SU-DHL-6 (cell line): ENCODE measurements at regions not wholly inside any gene's neighbourhood (a gene's known extent, or its start where the extent isn't known, plus 50 kb on each side); places are given as distances from the start of the nearest gene placed in this dataset.

Experiments
- H2AFZ ChIP-seq: fragments of 200-600 bp; sonication (generic); 2 replicates; pipeline ENCODE4 v1.6.1; 2014; ENCODE audit warnings: low read depth, mild to moderate bottlenecking, moderate library complexity, mixed read lengths, antibody characterized with exemption, low read length; ENCODE audit not compliant: severe bottlenecking
- H3F3A ChIP-seq: fragments of 200-600 bp; shearing (Covaris generic); 2 replicates; pipeline ENCODE4 v1.6.0; 2016; ENCODE audit warnings: antibody characterized with exemption, mild to moderate bottlenecking; ENCODE audit not compliant: insufficient read depth
- H3K27ac ChIP-seq: fragments of 200-600 bp; sonication (generic); 2 replicates; pipeline ENCODE4 v1.5.1; 2016; ENCODE audit warnings: low read depth, mild to moderate bottlenecking, low read length, moderate library complexity, mixed read lengths
- H3K27me3 ChIP-seq: fragments of 200-600 bp; sonication (generic), shearing (Covaris generic); 2 replicates; pipeline ENCODE4 v1.6.0; 2014; ENCODE audit warnings: mild to moderate bottlenecking, low read length
- H3K36me3 ChIP-seq: fragments of 200-600 bp; sonication (generic); 2 replicates; pipeline ENCODE4 v1.6.1; 2014; ENCODE audit warnings: mild to moderate bottlenecking, low read length, mixed read lengths
- H3K4me2 ChIP-seq: fragments of 300-600, 200-600 bp; shearing (Covaris generic), sonication (generic); 2 replicates; pipeline ENCODE4 v1.6.0; 2014; ENCODE audit warnings: low read length, low read depth, mild to moderate bottlenecking; ENCODE audit not compliant: poor library complexity, severe bottlenecking
- H3K4me3 ChIP-seq: fragments of 200-600 bp; sonication (generic); 2 replicates; pipeline ENCODE4 v1.5.1; 2014; ENCODE audit warnings: antibody characterized with exemption, low read length, mild to moderate bottlenecking, mixed read lengths; ENCODE audit not compliant: insufficient read depth, poor library complexity, severe bottlenecking
- H3K79me2 ChIP-seq: fragments of 200-600 bp; sonication (generic); 2 replicates; pipeline ENCODE4 v1.6.1; 2014; ENCODE audit warnings: mild to moderate bottlenecking, low read length, moderate library complexity; ENCODE audit not compliant: insufficient read depth
- H3K9ac ChIP-seq: fragments of 200-600 bp; sonication (generic); 2 replicates; pipeline ENCODE4 v1.7.0; 2014; ENCODE audit warnings: mild to moderate bottlenecking, low read length
- H3K9me2 ChIP-seq: fragments of 200-600 bp; sonication (generic); replicated peaks from 2 replicates; pipeline ENCODE4 v1.6.1; 2014; ENCODE audit warnings: low read length; ENCODE audit not compliant: insufficient read depth
- H3K9me3 ChIP-seq: fragments of 200-600 bp; sonication (generic); 2 replicates; pipeline ENCODE4 v1.6.1; 2014; ENCODE audit warnings: low read length, mixed read lengths; ENCODE audit not compliant: insufficient read depth
- H4K20me1 ChIP-seq: fragments of 200-600 bp; sonication (generic); 2 replicates; pipeline ENCODE4 v1.6.1; 2014; ENCODE audit warnings: low read depth, mild to moderate bottlenecking, antibody characterized with exemption, low read length, moderate library complexity, mixed read lengths
- EZH2phosphoT487 ChIP-seq: fragments of 200-600 bp; sonication (generic), shearing (Covaris generic); conservative IDR thresholded peaks from 2 replicates; pipeline ENCODE4 v1.6.1; 2018; ENCODE audit warnings: mild to moderate bottlenecking, antibody characterized with exemption, low read length, moderate library complexity, mixed read lengths
- TF ChIP-seq, protein P1 (sequence below): fragments of 200-600 bp; sonication (generic); IDR thresholded peaks from one replicate; pipeline ENCODE4 v1.5.1; 2017; ENCODE audit warnings: antibody characterized with exemption, mild to moderate bottlenecking, low read length, moderate library complexity; ENCODE audit not compliant: insufficient read depth, poor library complexity, severe bottlenecking

GRCh38 chr7:26522633-26523032, 231.0 kb downstream of the SNX10 start:
- no peak overlapping the region for H2AFZ ChIP-seq
- no peaks in the 10 kb centered on the region for H3K79me2 ChIP-seq
- no peaks in the 10 kb centered on the region for H4K20me1 ChIP-seq
- H3K9ac ChIP-seq = no peak overlapping the region
- H3K9me2 ChIP-seq = no peaks in the 10 kb centered on the region
- H3K4me3 ChIP-seq = no peak overlapping the region
- no peaks in the 10 kb centered on the region for H3K9me3 ChIP-seq
- no peak overlapping the region for H3K4me2 ChIP-seq
- TF ChIP-seq, protein P1, sequence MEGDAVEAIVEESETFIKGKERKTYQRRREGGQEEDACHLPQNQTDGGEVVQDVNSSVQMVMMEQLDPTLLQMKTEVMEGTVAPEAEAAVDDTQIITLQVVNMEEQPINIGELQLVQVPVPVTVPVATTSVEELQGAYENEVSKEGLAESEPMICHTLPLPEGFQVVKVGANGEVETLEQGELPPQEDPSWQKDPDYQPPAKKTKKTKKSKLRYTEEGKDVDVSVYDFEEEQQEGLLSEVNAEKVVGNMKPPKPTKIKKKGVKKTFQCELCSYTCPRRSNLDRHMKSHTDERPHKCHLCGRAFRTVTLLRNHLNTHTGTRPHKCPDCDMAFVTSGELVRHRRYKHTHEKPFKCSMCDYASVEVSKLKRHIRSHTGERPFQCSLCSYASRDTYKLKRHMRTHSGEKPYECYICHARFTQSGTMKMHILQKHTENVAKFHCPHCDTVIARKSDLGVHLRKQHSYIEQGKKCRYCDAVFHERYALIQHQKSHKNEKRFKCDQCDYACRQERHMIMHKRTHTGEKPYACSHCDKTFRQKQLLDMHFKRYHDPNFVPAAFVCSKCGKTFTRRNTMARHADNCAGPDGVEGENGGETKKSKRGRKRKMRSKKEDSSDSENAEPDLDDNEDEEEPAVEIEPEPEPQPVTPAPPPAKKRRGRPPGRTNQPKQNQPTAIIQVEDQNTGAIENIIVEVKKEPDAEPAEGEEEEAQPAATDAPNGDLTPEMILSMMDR = no peak
- TF ChIP-seq EZH2phosphoT487 = no peak
- no peaks in the 10 kb centered on the region for H3F3A ChIP-seq
- H3K27me3 ChIP-seq = no peaks in the 10 kb centered on the region
- H3K27ac ChIP-seq = no peak overlapping the region
- H3K36me3 ChIP-seq = no peaks in the 10 kb centered on the region

- Histone ChIP-seq H3K27ac (no peak overlapping the region), H3K9me2 (no peaks in the 10 kb centered on the region), H3K4me3 (no peak overlapping the region), H4K20me1 (no peaks in the 10 kb centered on the region), H3K9ac (no peak overlapping the region), H3K36me3 (no peaks in the 10 kb centered on the region), H3K9me3 (no peaks in the 10 kb centered on the region), H3F3A (no peaks in the 10 kb centered on the region), H2AFZ (no peak overlapping the region), H3K27me3 (no peaks in the 10 kb centered on the region), H3K4me2 (no peak overlapping the region), H3K79me2 (no peaks in the 10 kb centered on the region)
- TF ChIP-seq EZH2phosphoT487 = no peak
- TF ChIP-seq, protein P1 = no peak
These were observed 234.0 kb downstream of the SNX10 start for GRCh38 chr7:26525398-26526264.

GRCh38 chr7:26526265-26526587, 234.6 kb downstream of the SNX10 start:
- Histone ChIP-seq H3K27ac (no peak overlapping the region), H3K4me3 (no peak overlapping the region), H3F3A (no peaks in the 10 kb centered on the region), H3K27me3 (no peaks in the 10 kb centered on the region), H3K9me2 (no peaks in the 10 kb centered on the region), H4K20me1 (no peaks in the 10 kb centered on the region), H2AFZ (no peak overlapping the region), H3K9ac (no peak overlapping the region), H3K36me3 (no peaks in the 10 kb centered on the region), H3K79me2 (no peaks in the 10 kb centered on the region), H3K4me2 (no peak overlapping the region), H3K9me3 (no peaks in the 10 kb centered on the region)
- TF ChIP-seq, protein P1 = no peak
- TF ChIP-seq EZH2phosphoT487 = no peak
